ENCODE measurements at regions not wholly inside any gene's neighbourhood (a gene's known extent, or its start where the extent isn't known, plus 50 kb on each side); places are given as distances from the start of the nearest gene placed in this dataset.

DNA sequence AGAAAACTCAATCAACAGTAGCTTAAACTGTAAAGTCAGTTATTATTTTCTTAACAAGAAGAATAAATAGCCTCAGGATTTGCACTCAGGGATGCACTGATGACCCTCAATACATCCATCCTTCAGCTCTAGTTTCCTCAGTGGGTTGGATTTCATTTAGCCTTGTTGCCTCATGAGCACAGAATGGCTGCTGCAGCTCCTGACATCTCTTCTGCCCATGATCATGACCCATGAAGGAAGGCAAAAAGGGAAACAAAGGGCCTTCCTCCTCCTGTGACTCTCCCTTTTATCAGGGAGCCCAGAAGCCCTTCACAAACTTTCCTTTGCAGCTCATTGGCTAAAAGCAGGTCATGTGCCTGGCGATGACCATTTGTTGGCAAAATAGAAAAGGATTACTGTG is 51.2 kb upstream of the KCNG1 start:
- H3K4me3 ChIP-seq: no peak overlapping the region
- H3K36me3 ChIP-seq: no peaks in the 10 kb centered on the region
- DNase-seq (ENCODE audit: extremely low spot score): no peak
- intact Hi-C loops (cut with DNase I): no loop called here
- peaks cover 0 to 16% (median 12%) of the 10 kb centered on the region in 4 donors for H3K4me1 ChIP-seq
- no peak for TF ChIP-seq POLR2AphosphoS5 (IDR thresholded peaks at IDR 0.05)
- no peak for TF ChIP-seq CTCF (IDR thresholded peaks at IDR 0.05)
- no peak for TF ChIP-seq EP300 (IDR thresholded peaks at IDR 0.05)
- TF ChIP-seq POLR2A (IDR thresholded peaks at IDR 0.05; ENCODE audit: low read depth): no peak
- H3K9me3 ChIP-seq: no peaks in the 10 kb centered on the region
- no peak overlapping the region for H3K27ac ChIP-seq (replicated peaks in 1 of 4)
- H3K27me3 ChIP-seq: peaks cover 0 to 34% (median 3%) of the 10 kb centered on the region in 4 donors
- WGBS: 94% methylated on average over 1 of the region's 1 CpG

Measured in esophagus muscularis mucosa (tissue), 4 donors.